SK-N-SH (cell line): ENCODE measurements at regions not wholly inside any gene's neighbourhood (a gene's known extent, or its start where the extent isn't known, plus 50 kb on each side); places are given as distances from the start of the nearest gene placed in this dataset.

ENCODE experiments used
- CTCF ChIP-seq: fragments of 200-600 bp; sonication (generic); IDR thresholded peaks from 2 replicates; pipeline ENCODE4 v1.6.1; 2017; ENCODE audit warnings: antibody characterized with exemption, mild to moderate bottlenecking, moderate library complexity
- ELF1 ChIP-seq: IDR thresholded peaks from 2 replicates; pipeline ENCODE4 v1.4.0; 2012
- EP300 ChIP-seq, 2 experiments: IDR thresholded peaks; 2 replicates each; pipeline versions ENCODE4 v1.4.0 to v1.6.1; 2012; ENCODE audit warnings: borderline replicate concordance in 1 of 2, low read depth in 1 of 2, low read length in 1 of 2
- FOSL2 ChIP-seq: IDR thresholded peaks from 2 replicates; pipeline ENCODE4 v1.4.0; 2012; ENCODE audit warnings: low read depth, mild to moderate bottlenecking, moderate library complexity, borderline replicate concordance
- GABPA ChIP-seq: IDR thresholded peaks from 2 replicates; pipeline ENCODE4 v1.4.0; 2012; ENCODE audit warnings: low read depth, mild to moderate bottlenecking
- JUND ChIP-seq: IDR thresholded peaks from 2 replicates; pipeline ENCODE4 v1.4.0; 2012
- MAX ChIP-seq: IDR thresholded peaks from 2 replicates; pipeline ENCODE4 v1.4.0; 2012; ENCODE audit warnings: low read depth
- POLR2AphosphoS5 ChIP-seq: IDR thresholded peaks from 2 replicates; pipeline ENCODE4 v1.6.1; 2012; ENCODE audit warnings: low read depth, low read length
- RAD21 ChIP-seq: IDR thresholded peaks from 2 replicates; pipeline ENCODE4 v1.6.1; 2012; ENCODE audit warnings: mild to moderate bottlenecking, low read length
- REST ChIP-seq: IDR thresholded peaks from 2 replicates; pipeline ENCODE4 v1.6.1; 2012; ENCODE audit warnings: mild to moderate bottlenecking, low read depth, low read length, moderate library complexity
- RFX5 ChIP-seq: IDR thresholded peaks from 2 replicates; pipeline ENCODE4 v1.6.1; 2012; ENCODE audit warnings: mild to moderate bottlenecking, improper control_type of control experiment, low read length
- TAF1 ChIP-seq: IDR thresholded peaks from 2 replicates; pipeline ENCODE4 v1.6.1; 2012; ENCODE audit warnings: low read depth, mild to moderate bottlenecking, low read length, moderate library complexity, borderline replicate concordance

GRCh38 chr5:126124706-126125345, 298.4 kb upstream of the GRAMD2B start:
- no peak for TF ChIP-seq RAD21
- no peak for TF ChIP-seq GABPA
- TF ChIP-seq TAF1: no peak
- no peak for TF ChIP-seq REST
- TF ChIP-seq EP300 (IDR thresholded peaks at IDR 0.05; ENCODE audit: borderline replicate concordance in 1 of 2, low read depth in 1 of 2, low read length in 1 of 2): no peak
- TF ChIP-seq CTCF: no peak
- TF ChIP-seq JUND: no peak
- no peak for TF ChIP-seq RFX5
- no peak for TF ChIP-seq FOSL2
- no peak for TF ChIP-seq MAX
- no peak for TF ChIP-seq ELF1
- TF ChIP-seq POLR2AphosphoS5: no peak
